Endothelial cell of umbilical vein (primary cell): ENCODE measurements at regions not wholly inside any gene's neighbourhood (a gene's known extent, or its start where the extent isn't known, plus 50 kb on each side); places are given as distances from the start of the nearest gene placed in this dataset.

Experiments
- BruUV-seq: library from RNA; stranded (reverse); fragments of 400-500 nt; replicated peaks from 2 replicates; lab custom pipeline; 2021; lab: Mats Ljungman, UMichigan
- CTCF ChIA-PET: fragments of 300-600, 350-600 bp; sonication (Branson Sonifier 250); formaldehyde crosslinking; loops from one replicate; lab custom pipeline; 2021; ENCODE audit warnings: antibody characterized with exemption, inconsistent platforms; lab: Charles Lee
- POLR2A ChIA-PET: fragments of 300-600, 350-600 bp; sonication (Branson Sonifier 250); formaldehyde crosslinking; loops from one replicate; lab custom pipeline; 2021; ENCODE audit warnings: antibody characterized with exemption, inconsistent platforms; lab: Charles Lee
- DNase-seq: peaks from one replicate; pipeline ENCODE4 v3.0.0-alpha.2; 2011; ENCODE audit warnings: low read depth, low spot score
- FAIRE-seq: peaks from 2 replicates; lab custom pipeline; 2011; peaks lifted over from hg19 to GRCh38; lab: Jason Lieb, UNC
- H2AFZ ChIP-seq: 2 replicates; pipeline ENCODE4 v1.6.0; 2012; ENCODE audit warnings: low read depth, low read length, control low read depth, inconsistent platforms
- H3K27ac ChIP-seq: 2 replicates; pipeline ENCODE4 v1.5.1; 2011; ENCODE audit warnings: low read depth, mild to moderate bottlenecking, control low read depth, low read length, moderate library complexity; ENCODE audit not compliant: insufficient read depth
- H3K27me3 ChIP-seq, 2 experiments: 2 replicates each; pipeline versions ENCODE4 v1.6.0 to v1.6.1; 2011; ENCODE audit warnings: low read length in 2 of 2, mixed read lengths in 1 of 2; ENCODE audit not compliant: control insufficient read depth in 2 of 2, insufficient read depth in 2 of 2
- H3K36me3 ChIP-seq, 2 experiments: 2 replicates in 1 of 2; 3 replicates in 1 of 2; pipeline ENCODE4 v1.5.1; 2011; ENCODE audit warnings: low read length in 2 of 2, mild to moderate bottlenecking in 1 of 2, moderate library complexity in 1 of 2; ENCODE audit not compliant: control insufficient read depth in 2 of 2, insufficient read depth in 2 of 2; ENCODE audit errors: extremely low read depth in 1 of 2
- H3K4me1 ChIP-seq: 3 replicates; pipeline ENCODE4 v1.5.1; 2011; ENCODE audit warnings: mild to moderate bottlenecking, low read length; ENCODE audit not compliant: control insufficient read depth, insufficient read depth; ENCODE audit errors: extremely low read depth
- H3K4me2 ChIP-seq: 2 replicates; pipeline ENCODE4 v1.6.1; 2011; ENCODE audit warnings: low read length, control low read depth, mixed read lengths; ENCODE audit not compliant: insufficient read depth
- H3K4me3 ChIP-seq, 3 experiments: fragments of 200-600 bp in 1 of 3; sonication (generic), shearing (Covaris generic) in 1 of 3; replicated peaks in 1 of 3; 2 replicates each; pipeline ENCODE4 v1.5.1; 2011 to 2016; ENCODE audit warnings: control low read depth in 3 of 3, low read length in 3 of 3, mild to moderate bottlenecking in 2 of 3, inconsistent platforms in 1 of 3, low read depth in 1 of 3, moderate library complexity in 1 of 3; ENCODE audit not compliant: insufficient read depth in 1 of 3
- H3K79me2 ChIP-seq: 2 replicates; pipeline ENCODE4 v1.6.0; 2012; ENCODE audit warnings: low read length, inconsistent platforms; ENCODE audit not compliant: control insufficient read depth, insufficient read depth
- H3K9ac ChIP-seq: replicated peaks from 2 replicates; pipeline ENCODE3; 2011; ENCODE audit warnings: low read length, control low read depth; ENCODE audit not compliant: insufficient read depth; ENCODE audit errors: extremely low read depth
- H3K9me1 ChIP-seq: replicated peaks from 3 replicates; pipeline ENCODE4 v1.6.0; 2011; ENCODE audit warnings: mild to moderate bottlenecking, low read length; ENCODE audit not compliant: control insufficient read depth, insufficient read depth; ENCODE audit errors: extremely low read depth
- H3K9me3 ChIP-seq: replicated peaks from 2 replicates; pipeline ENCODE4 v1.5.1; 2012; ENCODE audit warnings: low read length, inconsistent platforms; ENCODE audit not compliant: control insufficient read depth, insufficient read depth
- H4K20me1 ChIP-seq: replicated peaks from 2 replicates; pipeline ENCODE3; 2011; ENCODE audit warnings: mild to moderate bottlenecking, low read length; ENCODE audit not compliant: control insufficient read depth, insufficient read depth; ENCODE audit errors: extremely low read depth
- EZH2 ChIP-seq: IDR thresholded peaks from 2 replicates; pipeline ENCODE4 v1.6.1; 2012; ENCODE audit warnings: borderline replicate concordance, low read depth, mild to moderate bottlenecking, moderate library complexity, low read length, inconsistent platforms; ENCODE audit not compliant: severe bottlenecking
- FOS ChIP-seq: IDR thresholded peaks from 2 replicates; pipeline ENCODE4 v1.6.1; 2011; ENCODE audit warnings: mild to moderate bottlenecking, low read length, moderate library complexity, borderline replicate concordance; ENCODE audit not compliant: insufficient read depth
- GATA2 ChIP-seq: IDR thresholded peaks from 2 replicates; pipeline ENCODE4 v1.7.0; 2011; ENCODE audit warnings: low read depth, mild to moderate bottlenecking, moderate library complexity, mixed read lengths, low read length; ENCODE audit not compliant: insufficient read length, insufficient read depth
- JUN ChIP-seq: IDR thresholded peaks from 2 replicates; pipeline ENCODE4 v1.6.1; 2011; ENCODE audit warnings: borderline replicate concordance, low read depth; ENCODE audit not compliant: insufficient read length, insufficient read depth
- MYC ChIP-seq: IDR thresholded peaks from one replicate; pipeline ENCODE4 v1.6.1; 2011; ENCODE audit warnings: mild to moderate bottlenecking, low read depth, low read length
- POLR2A ChIP-seq: IDR thresholded peaks from 2 replicates; pipeline ENCODE4 v1.6.1; 2012; ENCODE audit warnings: low read depth, mild to moderate bottlenecking, control low read depth, low read length
- POLR2AphosphoS5 ChIP-seq: IDR thresholded peaks from 2 replicates; pipeline ENCODE4 v1.6.1; 2012; ENCODE audit warnings: low read depth, mild to moderate bottlenecking, control low read depth, low read length, moderate library complexity; ENCODE audit not compliant: insufficient read depth
- dilution Hi-C: fragments of 300-500 bp; cut with MboI; formaldehyde crosslinking; loops from one replicate; pipeline ENCODE4 v1.15.0; 2019; ENCODE audit warnings: low sequenced_read_pairs; ENCODE audit not compliant: extremely low pct_ligation_motif_present
- intact Hi-C: fragments of 100-400 bp; cut with micrococcal nuclease; formaldehyde crosslinking; loops from one replicate; pipeline ENCODE4 v1.10.0; 2022
- TF ChIP-seq, protein P1 (sequence below), 2 donors: IDR thresholded peaks; 1 replicate in 1 of 2; 2 replicates in 1 of 2; pipeline ENCODE4 v1.5.1; 2011; ENCODE audit warnings: low read length in 2 of 2, mild to moderate bottlenecking in 2 of 2, moderate library complexity in 2 of 2, control low read depth in 1 of 2, inconsistent platforms in 1 of 2, low read depth in 1 of 2; ENCODE audit not compliant: insufficient read depth in 1 of 2; ENCODE audit errors: extremely low read depth in 1 of 2
- TF ChIP-seq, protein P2 (sequence below): IDR thresholded peaks from 2 replicates; pipeline ENCODE4 v1.6.1; 2011; ENCODE audit not compliant: insufficient read depth, insufficient read length

DNA sequence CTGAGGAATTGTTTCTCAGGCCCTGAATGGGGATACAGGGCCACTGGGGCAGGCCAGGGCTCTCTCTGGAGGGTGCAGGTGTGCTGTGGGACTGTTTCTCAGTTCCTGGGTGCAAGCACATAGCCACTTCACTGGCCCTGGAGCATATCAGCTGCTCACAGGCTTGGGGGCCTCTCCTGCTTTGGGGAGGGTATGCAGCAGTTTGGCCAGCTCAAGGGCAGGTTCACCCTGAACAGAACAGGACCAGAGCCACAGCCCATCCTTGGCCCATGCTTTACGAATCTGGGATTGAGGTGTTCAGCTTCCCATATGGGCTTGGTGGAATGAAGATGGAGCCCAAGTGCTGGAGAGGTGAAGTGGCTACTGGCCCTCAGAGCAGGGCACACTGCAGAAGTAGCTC is 186.5 kb downstream of the FBXO8 start:
- no peaks in the 10 kb centered on the region for H3K36me3 ChIP-seq
- H3K4me2 ChIP-seq = no peak overlapping the region
- no peaks in the 10 kb centered on the region for H3K9me1 ChIP-seq
- TF ChIP-seq JUN (no peak), EZH2 (no peak), MYC (no peak)
- TF ChIP-seq, protein P1, sequence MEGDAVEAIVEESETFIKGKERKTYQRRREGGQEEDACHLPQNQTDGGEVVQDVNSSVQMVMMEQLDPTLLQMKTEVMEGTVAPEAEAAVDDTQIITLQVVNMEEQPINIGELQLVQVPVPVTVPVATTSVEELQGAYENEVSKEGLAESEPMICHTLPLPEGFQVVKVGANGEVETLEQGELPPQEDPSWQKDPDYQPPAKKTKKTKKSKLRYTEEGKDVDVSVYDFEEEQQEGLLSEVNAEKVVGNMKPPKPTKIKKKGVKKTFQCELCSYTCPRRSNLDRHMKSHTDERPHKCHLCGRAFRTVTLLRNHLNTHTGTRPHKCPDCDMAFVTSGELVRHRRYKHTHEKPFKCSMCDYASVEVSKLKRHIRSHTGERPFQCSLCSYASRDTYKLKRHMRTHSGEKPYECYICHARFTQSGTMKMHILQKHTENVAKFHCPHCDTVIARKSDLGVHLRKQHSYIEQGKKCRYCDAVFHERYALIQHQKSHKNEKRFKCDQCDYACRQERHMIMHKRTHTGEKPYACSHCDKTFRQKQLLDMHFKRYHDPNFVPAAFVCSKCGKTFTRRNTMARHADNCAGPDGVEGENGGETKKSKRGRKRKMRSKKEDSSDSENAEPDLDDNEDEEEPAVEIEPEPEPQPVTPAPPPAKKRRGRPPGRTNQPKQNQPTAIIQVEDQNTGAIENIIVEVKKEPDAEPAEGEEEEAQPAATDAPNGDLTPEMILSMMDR (IDR thresholded peaks at IDR 0.05; ENCODE audit: extremely low read depth in 1 of 2, insufficient read depth in 1 of 2, low read depth in 1 of 2, low read length in 2 of 2) = no peak
- no peak overlapping the region for H3K4me3 ChIP-seq
- H2AFZ ChIP-seq = no peak overlapping the region
- ChIA-PET CTCF (interaction anchor here (0.5 kb wide), 1 partner anchor 760 kb away, joined by 3 read pairs; no protein-coding TSS in a partner anchor), POLR2A (no interaction called here)
- no peaks in the 10 kb centered on the region for H3K4me1 ChIP-seq
- intact Hi-C loops (no loop called here), dilution Hi-C loops (no loop called here)
- H3K27me3 ChIP-seq = no peaks in the 10 kb centered on the region
- no peaks in the 10 kb centered on the region for H4K20me1 ChIP-seq
- DNase-seq = no peak
- no peak overlapping the region for H3K27ac ChIP-seq
- H3K9ac ChIP-seq = no peak overlapping the region
- no peak for FAIRE-seq
- no TSS peak for BruUV-seq
- H3K79me2 ChIP-seq = no peaks in the 10 kb centered on the region
- H3K9me3 ChIP-seq = no peaks in the 10 kb centered on the region

DNA sequence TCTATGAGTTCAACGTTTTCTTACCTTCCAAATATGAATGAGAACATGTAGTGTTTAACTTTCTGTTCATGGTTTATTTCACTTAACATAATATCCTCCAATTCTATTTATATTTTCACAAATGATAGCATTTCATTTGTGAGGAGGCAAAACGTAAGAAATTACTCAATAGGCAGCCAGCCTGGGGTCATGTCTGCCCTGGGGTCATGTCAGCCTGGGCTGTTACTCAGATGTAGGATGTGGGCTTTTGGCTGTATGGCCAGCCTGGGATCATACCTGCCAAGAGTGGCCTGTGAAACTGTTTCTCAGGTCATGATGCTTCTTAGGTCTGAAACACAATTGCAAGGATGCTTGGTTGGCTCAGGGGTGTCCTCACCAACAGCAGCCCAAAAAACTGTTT is 187.0 kb downstream of the FBXO8 start:
- H2AFZ ChIP-seq = no peak overlapping the region
- no peaks in the 10 kb centered on the region for H3K27me3 ChIP-seq
- H3K79me2 ChIP-seq = no peaks in the 10 kb centered on the region
- H3K9me3 ChIP-seq = no peaks in the 10 kb centered on the region
- ChIA-PET POLR2A (no interaction called here), CTCF (interaction anchor here (0.5 kb wide), 1 partner anchor 759 kb away, joined by 3 read pairs; no protein-coding TSS in a partner anchor)
- dilution Hi-C loops = no loop called here
- FAIRE-seq (no peak), DNase-seq (no peak)
- no TSS peak for BruUV-seq
- H3K4me2 ChIP-seq = no peak overlapping the region
- H3K36me3 ChIP-seq = no peaks in the 10 kb centered on the region
- no peak overlapping the region for H3K4me3 ChIP-seq
- H4K20me1 ChIP-seq = no peaks in the 10 kb centered on the region
- intact Hi-C loops = no loop called here
- no peaks in the 10 kb centered on the region for H3K4me1 ChIP-seq
- H3K27ac ChIP-seq = no peak overlapping the region
- no peak overlapping the region for H3K9ac ChIP-seq
- H3K9me1 ChIP-seq = no peaks in the 10 kb centered on the region
- no peak for TF ChIP-seq JUN
- TF ChIP-seq, protein P2, sequence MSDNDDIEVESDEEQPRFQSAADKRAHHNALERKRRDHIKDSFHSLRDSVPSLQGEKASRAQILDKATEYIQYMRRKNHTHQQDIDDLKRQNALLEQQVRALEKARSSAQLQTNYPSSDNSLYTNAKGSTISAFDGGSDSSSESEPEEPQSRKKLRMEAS = no peak
- TF ChIP-seq POLR2A = no peak
- TF ChIP-seq MYC = no peak
- TF ChIP-seq EZH2 = no peak
- no peak for TF ChIP-seq POLR2AphosphoS5
- TF ChIP-seq, protein P1 (IDR thresholded peaks at IDR 0.05; ENCODE audit: extremely low read depth in 1 of 2, insufficient read depth in 1 of 2, low read depth in 1 of 2, low read length in 2 of 2) = no peak
- no peak for TF ChIP-seq GATA2
- TF ChIP-seq FOS = no peak
